Colonic mucosa (tissue), 4 donors: ENCODE measurements at regions not wholly inside any gene's neighbourhood (a gene's known extent, or its start where the extent isn't known, plus 50 kb on each side); places are given as distances from the start of the nearest gene placed in this dataset.
"Not testable (repeated sequence)": the region's sequence is repeated elsewhere in the genome, so short reads cannot be mapped to it uniquely, and the experiment has no call there.

Experiments used
- DNase-seq: peaks from one replicate; pipeline ENCODE4 v3.0.0-alpha.2; 2020
- H3K27ac ChIP-seq: fragments of 200-600 bp; one replicate; pipeline ENCODE4 v1.8.0; 2021
- H3K27me3 ChIP-seq: fragments of 200-600 bp; one replicate; pipeline ENCODE4 v1.8.0; 2021
- H3K36me3 ChIP-seq: fragments of 200-600 bp; one replicate; pipeline ENCODE4 v1.8.0; 2021
- H3K4me1 ChIP-seq: fragments of 200-600 bp; one replicate; pipeline ENCODE4 v1.8.0; 2021; ENCODE audit warnings: mild to moderate bottlenecking
- H3K4me3 ChIP-seq: fragments of 200-600 bp; one replicate; pipeline ENCODE4 v1.8.0; 2021
- H3K9ac ChIP-seq, 2 donors: one replicate each; pipeline ENCODE4 v1.7.0; 2013; ENCODE audit warnings: control low read depth in 2 of 2, low read depth in 2 of 2, low read length in 2 of 2
- H3K9me3 ChIP-seq: fragments of 200-600 bp; one replicate; pipeline ENCODE4 v1.8.0; 2021
- intact Hi-C: fragments of 100-400 bp; cut with DNase I; formaldehyde crosslinking; loops from one replicate; pipeline ENCODE4 v1.14.1; 2022
- TF ChIP-seq, protein P1 (sequence below): fragments of 200-600 bp; IDR thresholded peaks from one replicate; pipeline ENCODE4 v1.8.0; 2022; ENCODE audit warnings: antibody characterized with exemption, mild to moderate bottlenecking
- donor health status: healthy.
- donor health status: DM: no; HTN: no; CAD: no.
- donor health status: DM: no; HTN: no; CAD: no.

DNA sequence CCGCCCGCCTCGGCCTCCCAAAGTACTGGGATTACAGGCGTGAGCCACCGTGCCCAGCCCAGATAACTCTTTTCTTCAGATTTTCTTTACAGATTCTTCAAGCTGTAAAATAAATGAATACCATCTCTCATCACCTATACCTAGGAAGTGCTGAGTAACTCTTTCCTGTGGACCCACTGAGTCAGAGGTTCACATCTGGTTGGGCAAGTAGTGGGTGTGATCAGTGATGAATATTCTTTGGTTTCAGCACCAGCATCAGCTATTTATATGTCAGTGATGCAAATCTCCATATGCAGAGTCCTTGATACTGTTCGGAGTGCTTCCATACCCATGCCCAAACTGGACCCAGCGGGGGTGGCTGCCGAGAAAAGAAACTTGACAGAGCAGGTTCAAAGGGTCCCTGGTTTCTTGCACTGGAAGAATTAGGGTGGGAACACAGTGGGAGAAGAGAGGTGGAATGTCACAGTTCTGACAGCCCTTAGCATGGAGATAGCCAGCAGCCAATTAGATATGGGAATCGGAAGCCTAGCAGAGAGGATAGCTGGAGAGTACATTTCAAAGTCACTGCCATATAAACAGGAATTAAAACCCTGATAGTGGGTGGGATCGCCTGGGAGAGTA, 64.9 kb upstream of the DDR1 start:
- Histone ChIP-seq H3K4me3 (no peak overlapping the region), H3K4me1 (peaks cover 14% of the 10 kb centered on the region), H3K36me3 (no peaks in the 10 kb centered on the region), H3K9ac (peak overlapping the region in 1 of 2 donors; percentile 57), H3K27me3 (no peaks in the 10 kb centered on the region), H3K27ac (no peak overlapping the region), H3K9me3 (no peaks in the 10 kb centered on the region)
- intact Hi-C loops, result no loop called here
- TF ChIP-seq, protein P1, sequence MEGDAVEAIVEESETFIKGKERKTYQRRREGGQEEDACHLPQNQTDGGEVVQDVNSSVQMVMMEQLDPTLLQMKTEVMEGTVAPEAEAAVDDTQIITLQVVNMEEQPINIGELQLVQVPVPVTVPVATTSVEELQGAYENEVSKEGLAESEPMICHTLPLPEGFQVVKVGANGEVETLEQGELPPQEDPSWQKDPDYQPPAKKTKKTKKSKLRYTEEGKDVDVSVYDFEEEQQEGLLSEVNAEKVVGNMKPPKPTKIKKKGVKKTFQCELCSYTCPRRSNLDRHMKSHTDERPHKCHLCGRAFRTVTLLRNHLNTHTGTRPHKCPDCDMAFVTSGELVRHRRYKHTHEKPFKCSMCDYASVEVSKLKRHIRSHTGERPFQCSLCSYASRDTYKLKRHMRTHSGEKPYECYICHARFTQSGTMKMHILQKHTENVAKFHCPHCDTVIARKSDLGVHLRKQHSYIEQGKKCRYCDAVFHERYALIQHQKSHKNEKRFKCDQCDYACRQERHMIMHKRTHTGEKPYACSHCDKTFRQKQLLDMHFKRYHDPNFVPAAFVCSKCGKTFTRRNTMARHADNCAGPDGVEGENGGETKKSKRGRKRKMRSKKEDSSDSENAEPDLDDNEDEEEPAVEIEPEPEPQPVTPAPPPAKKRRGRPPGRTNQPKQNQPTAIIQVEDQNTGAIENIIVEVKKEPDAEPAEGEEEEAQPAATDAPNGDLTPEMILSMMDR, result no peak
- DNase-seq, result no peak

DNA sequence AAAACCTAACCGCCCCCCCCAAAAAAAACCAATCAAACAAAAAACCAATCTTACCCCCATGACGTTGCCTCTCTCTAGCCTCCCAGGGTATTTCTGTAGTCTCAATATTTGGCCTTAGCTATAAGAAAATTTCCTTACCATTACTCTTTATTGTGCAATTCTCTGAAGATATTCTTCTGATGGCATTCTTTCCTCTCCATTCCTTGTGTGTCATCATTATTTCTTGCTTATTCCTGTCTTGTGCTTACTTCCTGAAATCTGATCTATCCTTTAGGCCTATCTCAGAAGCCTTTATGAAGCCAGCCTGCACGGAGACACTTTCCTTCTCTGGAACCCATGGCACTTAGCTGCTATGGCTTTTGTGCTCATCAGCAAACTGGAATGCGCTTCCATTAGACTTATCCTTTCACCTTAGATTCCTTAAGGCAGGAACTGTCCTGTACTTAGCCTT, 65.9 kb upstream of the DDR1 start:
- H3K4me1 ChIP-seq, result peaks cover 14% of the 10 kb centered on the region

DNA sequence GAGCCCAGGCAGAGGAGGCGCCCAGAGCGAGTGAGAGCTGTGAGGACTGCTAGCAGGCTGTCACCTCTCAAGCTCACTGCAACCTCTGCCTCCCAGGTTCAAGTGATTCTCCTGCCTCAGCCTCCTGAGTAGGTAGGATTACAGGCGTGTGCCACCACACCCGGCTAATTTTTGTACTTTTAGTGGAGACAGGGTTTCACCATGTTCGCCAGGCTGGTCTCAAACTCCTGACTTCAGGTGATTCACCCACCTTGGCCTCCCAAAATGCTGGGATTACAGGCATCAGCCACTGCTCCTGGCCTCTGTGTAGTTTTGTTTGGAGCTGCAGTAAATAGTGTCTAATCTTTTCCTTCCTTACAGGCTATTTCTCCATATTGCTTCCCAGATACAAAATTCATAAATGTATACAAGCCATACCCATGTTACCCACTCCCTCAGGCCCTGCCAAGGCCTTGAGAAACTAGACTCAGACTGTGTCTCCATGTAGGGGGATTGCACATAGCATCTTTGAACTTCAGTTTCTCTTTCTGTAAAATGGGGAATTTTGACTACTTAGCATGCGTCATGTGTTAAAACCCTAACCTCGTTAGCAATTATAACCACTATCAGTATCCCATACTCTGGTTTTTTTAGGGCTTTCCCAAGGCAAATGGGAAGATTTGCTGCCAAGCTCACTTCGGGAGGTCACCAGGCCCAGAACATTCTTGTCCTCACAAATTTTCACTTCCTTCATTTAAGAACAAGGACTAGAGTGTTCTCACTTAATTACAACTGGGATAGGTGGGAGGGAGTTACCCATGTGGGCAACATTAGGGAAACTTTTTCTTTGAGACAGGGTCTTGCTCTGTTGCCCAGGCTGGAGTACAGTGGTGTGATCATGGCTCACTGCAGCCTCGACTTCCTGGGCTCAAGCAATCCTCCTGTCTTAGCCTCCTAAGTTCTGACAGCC, 67.3 kb upstream of the DDR1 start:
- DNase-seq, result no peak
- TF ChIP-seq, protein P1, result no peak
- Histone ChIP-seq H3K9me3 (no peaks in the 10 kb centered on the region), H3K27me3 (no peaks in the 10 kb centered on the region), H3K9ac (no peak overlapping the region), H3K36me3 (no peaks in the 10 kb centered on the region), H3K4me1 (peaks cover 5% of the 10 kb centered on the region), H3K4me3 (no peak overlapping the region), H3K27ac (no peak overlapping the region)
- intact Hi-C loops, result no loop called here

More for the DNA sequence above, 65.9 kb upstream of the DDR1 start:
- Histone ChIP-seq H3K27ac (no peak overlapping the region), H3K9me3 (no peaks in the 10 kb centered on the region), H3K4me3 (no peak overlapping the region), H3K9ac (no peak overlapping the region), H3K36me3 (no peaks in the 10 kb centered on the region), H3K27me3 (no peaks in the 10 kb centered on the region)
- intact Hi-C loops, result no loop called here
- TF ChIP-seq, protein P1, result no peak
- no peak for DNase-seq

DNA sequence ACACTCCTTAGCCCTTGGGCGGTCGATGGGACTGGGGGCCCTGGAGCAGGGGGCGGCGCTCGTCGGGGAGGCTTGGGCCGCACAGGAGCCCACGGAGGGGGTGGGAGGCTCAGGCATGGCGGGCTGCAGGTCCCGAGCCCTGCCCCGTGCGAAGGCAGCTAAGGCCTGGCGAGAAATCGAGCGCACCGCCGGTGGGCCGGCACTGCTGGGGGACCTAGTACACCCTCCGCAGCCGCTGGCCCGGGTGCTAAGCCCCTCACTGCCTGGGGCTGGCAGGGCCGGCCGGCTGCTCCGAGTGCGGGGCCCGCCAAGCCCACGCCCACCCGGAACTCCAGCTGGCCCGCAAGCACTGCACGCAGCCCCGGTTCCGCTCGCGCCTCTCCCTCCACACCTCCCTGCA, 68.0 kb upstream of the DDR1 start:
- H3K27ac ChIP-seq, H3K27me3 ChIP-seq, H3K4me3 ChIP-seq, H3K9ac ChIP-seq, H3K4me1 ChIP-seq, H3K9me3 ChIP-seq, DNase-seq, H3K36me3 ChIP-seq, intact Hi-C loops: not testable (repeated sequence)

DNA sequence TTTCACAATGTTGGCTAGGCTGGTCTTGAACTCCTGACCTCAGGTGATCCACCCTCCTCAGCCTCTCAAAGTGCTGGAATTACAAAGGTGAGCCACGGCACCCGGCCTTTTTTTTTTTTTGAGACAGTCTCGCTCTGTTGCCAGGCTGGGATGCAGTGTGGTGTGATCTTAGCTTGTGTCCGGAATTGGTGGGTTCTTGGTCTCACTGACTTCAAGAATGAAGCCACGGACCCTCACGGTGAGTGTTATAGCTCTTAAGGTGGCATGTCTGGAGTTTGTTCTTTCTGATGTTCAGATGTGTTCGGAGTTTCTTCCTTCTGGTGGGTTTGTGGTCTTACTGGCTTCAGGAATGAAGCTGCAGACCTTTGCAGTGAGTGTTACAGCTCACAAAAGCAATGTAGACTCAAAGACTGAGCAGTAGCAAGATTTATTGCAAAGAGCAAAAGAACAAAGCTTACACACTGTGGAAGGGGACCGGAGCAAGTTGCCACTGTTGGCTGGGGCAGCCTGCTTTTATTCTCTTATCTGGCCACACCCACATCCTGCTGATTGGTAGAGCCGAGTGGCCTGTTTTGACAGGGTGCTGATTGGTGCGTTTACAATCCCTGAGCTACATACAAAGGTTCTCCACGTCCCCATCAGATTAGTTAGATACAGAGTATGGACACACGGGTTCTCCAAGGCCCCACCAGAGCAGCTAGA, 69.1 kb upstream of the DDR1 start:
- H3K9ac ChIP-seq, H3K4me1 ChIP-seq, H3K9me3 ChIP-seq, H3K36me3 ChIP-seq, H3K27ac ChIP-seq, H3K27me3 ChIP-seq, intact Hi-C loops, H3K4me3 ChIP-seq, DNase-seq: not testable (repeated sequence)
